Heart right ventricle (tissue), 16 donors: ENCODE measurements at regions not wholly inside any gene's neighbourhood (a gene's known extent, or its start where the extent isn't known, plus 50 kb on each side); places are given as distances from the start of the nearest gene placed in this dataset.

ENCODE experiments used
- ATAC-seq, 8 donors: fragments of 200-7000 bp; cut with Tn5 transposase; one replicate each; pipeline ENCODE4 v1.9.1; 2020; ENCODE audit warnings: mild to moderate bottlenecking in 8 of 8, moderate library complexity in 8 of 8, moderate number of reproducible peaks in 1 of 8
- DNase-seq, 2 donors: peaks; one replicate each; pipeline ENCODE4 v3.0.0-alpha.2; 2020
- H3K27ac ChIP-seq, 10 donors: fragments of 200-600 bp; sonication (generic) in 2 of 10; one replicate each; pipeline versions ENCODE4 v1.5.0 to v1.8.0; 2020 to 2022; ENCODE audit warnings: mild to moderate bottlenecking in 3 of 10
- H3K27me3 ChIP-seq, 7 donors: fragments of 200-600 bp; one replicate each; pipeline ENCODE4 v1.8.0; 2021 to 2022; ENCODE audit warnings: mild to moderate bottlenecking in 2 of 7
- H3K36me3 ChIP-seq, 9 donors: fragments of 200-600 bp; sonication (generic) in 1 of 9; one replicate each; pipeline versions ENCODE4 v1.5.0 to v1.8.0; 2020 to 2022; ENCODE audit warnings: mild to moderate bottlenecking in 2 of 9
- H3K4me1 ChIP-seq, 9 donors: fragments of 200-600 bp; sonication (generic) in 1 of 9; one replicate each; pipeline versions ENCODE4 v1.5.0 to v1.8.0; 2020 to 2022; ENCODE audit warnings: mild to moderate bottlenecking in 4 of 9
- H3K4me3 ChIP-seq, 10 donors: fragments of 200-600 bp; sonication (generic) in 2 of 10; one replicate each; pipeline versions ENCODE4 v1.5.0 to v1.8.0; 2020 to 2022; ENCODE audit warnings: mild to moderate bottlenecking in 7 of 10, moderate library complexity in 2 of 10
- H3K9me3 ChIP-seq, 11 donors: fragments of 200-600 bp in 10 of 11; sonication (generic) in 2 of 11; one replicate each; pipeline versions ENCODE4 v1.5.0 to v1.8.0; 2013 to 2022; ENCODE audit warnings: mild to moderate bottlenecking in 2 of 11, control low read depth in 1 of 11, moderate library complexity in 1 of 11
- WGBS, 2 donors: extraction: QIAGEN DNeasy Blood & Tissue Kit; methylation state at CpG; one replicate each; pipeline ENCODE4 v1.1.7; 2013; ENCODE audit warnings: inconsistent platforms in 1 of 2; 5-methylcytosine and 5-hydroxymethylcytosine counted together
- intact Hi-C, 10 donors: fragments of 100-400 bp; cut with DNase I; formaldehyde crosslinking; loops; one replicate each; pipeline versions ENCODE4 v1.11.1 to v1.14.2; 2022
- TF ChIP-seq, protein P1 (sequence below), 9 donors: fragments of 200-600 bp; sonication (generic) in 2 of 9; IDR thresholded peaks; one replicate each; pipeline versions ENCODE4 v1.5.0 to v1.8.0; 2021 to 2022; ENCODE audit warnings: antibody characterized with exemption in 9 of 9, mild to moderate bottlenecking in 5 of 9, moderate library complexity in 1 of 9
- donor health status: Arrhythmogenic right ventricular cardiomyopathy.
- donor health status: ischemic (EF 13 %, LVEDD 7.1; RV severe dilation, severe dysfunction).
- donor health status: healthy with polysubstance abuse.
- donor health status: DM: no; HTN: yes; CAD: no.
- donor health status: DM: no; HTN: no; CAD: no.
- donor health status: ischemic (EF 25% LVEDD 6.9; RV normal size, moderate dysfunction).
- donor health status: ischemic (EF 25% LVEDD 5.7; RV mildly dilated, moderate dysfunction).
- donor health status: healthy.
- donor health status: DM: yes; HTN: yes; CAD: no.
- donor health status: Ischemic cardiomyopathy.
- donor health status: ischemic (EF 35%, LVEDD 5.7; RV mildly dilated, moderate dysfunction).
- donor health status: nonischemic (EF 11% LVEDD 7.7; RV severe dilation, severe dysfunction).
- donor health status: DM: yes; HTN: yes; CAD: no.
- donor health status: PGD.
- donor health status: ischemic (EF 29% LVEDD 5.4; RV normal size, mild dysfunction).
- donor health status: nonischemic (EF 23%, LVEDD 6.1; RV moderate dilation, normal function).

DNA sequence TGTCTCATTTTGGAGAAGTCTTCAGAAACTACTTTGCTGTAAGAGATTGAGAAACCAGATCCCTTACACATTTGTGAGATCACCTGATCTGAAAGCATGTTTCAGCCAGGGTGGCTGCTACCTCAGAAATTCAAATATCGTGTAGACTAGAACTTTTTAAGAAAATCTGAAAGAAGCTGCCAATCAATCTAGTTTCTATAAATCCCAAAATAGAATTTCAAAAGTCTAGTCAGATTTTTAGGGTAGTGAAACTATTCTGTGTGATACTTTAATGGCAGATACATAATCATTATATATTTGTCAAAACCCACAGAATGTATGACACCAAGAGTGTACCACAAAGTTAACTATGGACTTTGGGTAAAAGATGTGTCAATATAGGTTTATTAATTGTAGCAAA, 79.9 kb upstream of the PLPPR5 start:
- TF ChIP-seq, protein P1, sequence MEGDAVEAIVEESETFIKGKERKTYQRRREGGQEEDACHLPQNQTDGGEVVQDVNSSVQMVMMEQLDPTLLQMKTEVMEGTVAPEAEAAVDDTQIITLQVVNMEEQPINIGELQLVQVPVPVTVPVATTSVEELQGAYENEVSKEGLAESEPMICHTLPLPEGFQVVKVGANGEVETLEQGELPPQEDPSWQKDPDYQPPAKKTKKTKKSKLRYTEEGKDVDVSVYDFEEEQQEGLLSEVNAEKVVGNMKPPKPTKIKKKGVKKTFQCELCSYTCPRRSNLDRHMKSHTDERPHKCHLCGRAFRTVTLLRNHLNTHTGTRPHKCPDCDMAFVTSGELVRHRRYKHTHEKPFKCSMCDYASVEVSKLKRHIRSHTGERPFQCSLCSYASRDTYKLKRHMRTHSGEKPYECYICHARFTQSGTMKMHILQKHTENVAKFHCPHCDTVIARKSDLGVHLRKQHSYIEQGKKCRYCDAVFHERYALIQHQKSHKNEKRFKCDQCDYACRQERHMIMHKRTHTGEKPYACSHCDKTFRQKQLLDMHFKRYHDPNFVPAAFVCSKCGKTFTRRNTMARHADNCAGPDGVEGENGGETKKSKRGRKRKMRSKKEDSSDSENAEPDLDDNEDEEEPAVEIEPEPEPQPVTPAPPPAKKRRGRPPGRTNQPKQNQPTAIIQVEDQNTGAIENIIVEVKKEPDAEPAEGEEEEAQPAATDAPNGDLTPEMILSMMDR (IDR thresholded peaks at IDR 0.05): no peak
- 76 to 90% methylated on average over 1 of the region's 1 CpG for WGBS, 2 donors
- Histone ChIP-seq H3K9me3 (peaks cover 0 to 4% (median 0%) of the 10 kb centered on the region in 11 donors), H3K27ac (no peak overlapping the region), H3K4me3 (no peak overlapping the region), H3K36me3 (no peaks in the 10 kb centered on the region), H3K4me1 (no peaks in the 10 kb centered on the region), H3K27me3 (no peaks in the 10 kb centered on the region)
- intact Hi-C loops: no loop called here
- DNase-seq (no peak), ATAC-seq (no peak)

DNA sequence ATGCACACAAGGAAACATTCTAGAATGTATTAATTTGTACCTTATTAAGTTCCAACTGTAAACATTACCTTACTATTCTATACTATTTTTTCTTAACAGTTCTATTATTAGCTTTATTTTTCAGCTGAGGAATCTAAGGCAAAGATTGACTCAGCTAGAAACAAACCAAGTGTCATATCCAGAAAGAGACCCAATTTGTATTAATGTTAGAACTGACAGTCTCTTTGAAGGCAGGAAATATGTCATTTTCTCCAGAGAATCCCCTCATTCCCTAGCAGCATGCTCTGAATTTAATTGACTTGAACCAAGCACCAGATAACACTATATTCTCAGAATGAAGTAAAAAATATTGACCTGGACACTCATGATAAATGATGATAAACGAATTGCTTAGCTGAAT, 81.4 kb upstream of the PLPPR5 start:
- no peak for ATAC-seq
- DNase-seq: no peak
- H3K9me3 ChIP-seq: peaks cover 0 to 4% (median 0%) of the 10 kb centered on the region in 11 donors
- H3K36me3 ChIP-seq: no peaks in the 10 kb centered on the region
- H3K27me3 ChIP-seq: no peaks in the 10 kb centered on the region
- H3K4me3 ChIP-seq: no peak overlapping the region
- intact Hi-C loops: no loop called here
- WGBS, 2 donors: 61 to 65% methylated on average over 1 of the region's 1 CpG
- TF ChIP-seq, protein P1 (IDR thresholded peaks at IDR 0.05): no peak
- H3K4me1 ChIP-seq: no peaks in the 10 kb centered on the region
- no peak overlapping the region for H3K27ac ChIP-seq

DNA sequence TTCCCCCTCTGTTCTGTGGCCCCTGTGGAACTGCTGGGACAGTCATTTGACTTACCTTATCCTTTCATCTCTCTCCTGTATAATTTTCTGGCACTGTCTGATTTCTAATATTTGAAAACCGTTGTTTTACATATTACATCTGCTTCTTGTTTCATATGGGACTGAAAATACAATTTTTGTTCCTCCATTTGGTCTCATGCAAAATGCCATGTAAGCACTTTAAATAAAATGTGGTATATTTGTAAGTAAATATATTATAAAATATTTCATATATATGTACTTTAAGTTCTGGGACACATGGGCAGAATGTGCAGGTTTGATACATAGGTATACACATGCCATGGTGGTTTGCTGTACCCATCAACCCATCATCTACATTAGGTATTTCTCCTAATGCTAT, 93.9 kb upstream of the PLPPR5 start:
- TF ChIP-seq, protein P1 (IDR thresholded peaks at IDR 0.05): no peak

DNA sequence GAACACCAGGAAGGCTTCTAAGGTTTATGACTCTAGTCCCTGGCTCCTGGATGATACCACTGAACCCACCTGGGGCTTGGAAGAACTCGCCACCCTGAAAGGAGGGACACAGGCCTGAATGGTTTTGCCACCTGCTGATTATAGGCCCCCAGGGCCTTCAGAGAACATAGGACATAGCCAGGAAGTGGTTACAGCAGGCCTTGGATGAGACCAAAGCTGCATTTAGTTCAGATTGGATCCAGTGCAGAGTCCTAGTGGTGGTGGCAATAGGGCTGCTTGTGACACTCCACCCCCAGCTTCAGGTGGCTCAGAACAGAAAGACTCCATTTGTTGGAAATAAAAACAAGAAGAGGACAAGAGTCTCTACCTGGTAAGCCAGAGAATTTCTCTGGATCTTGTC, 101.6 kb upstream of the PLPPR5 start:
- ATAC-seq: no peak
- no peaks in the 10 kb centered on the region for H3K4me1 ChIP-seq
- H3K36me3 ChIP-seq: no peaks in the 10 kb centered on the region
- H3K4me3 ChIP-seq: no peak overlapping the region
- no peak overlapping the region for H3K27ac ChIP-seq
- H3K9me3 ChIP-seq: no peaks in the 10 kb centered on the region
- TF ChIP-seq, protein P1 (IDR thresholded peaks at IDR 0.05): no peak
- H3K27me3 ChIP-seq: no peaks in the 10 kb centered on the region
- WGBS, 2 donors: 88 to 90% methylated on average over 1 of the region's 1 CpG
- no peak for DNase-seq
- intact Hi-C loops: no loop called here

More for the DNA sequence above, 93.9 kb upstream of the PLPPR5 start:
- Histone ChIP-seq H3K4me1 (no peaks in the 10 kb centered on the region), H3K9me3 (peaks cover 0 to 45% (median 8%) of the 10 kb centered on the region in 11 donors), H3K36me3 (no peaks in the 10 kb centered on the region), H3K27me3 (no peaks in the 10 kb centered on the region), H3K27ac (no peak overlapping the region), H3K4me3 (no peak overlapping the region)
- ATAC-seq (no peak), DNase-seq (no peak)
- 75 to 86% methylated on average over 1 of the region's 1 CpG for WGBS, 2 donors
- intact Hi-C loops: no loop called here
